HepG2 (cell line): ENCODE measurements at regions not wholly inside any gene's neighbourhood (a gene's known extent, or its start where the extent isn't known, plus 50 kb on each side); places are given as distances from the start of the nearest gene placed in this dataset.

Experiments used
- ATAC-seq: fragments of 200-7000 bp; cut with Tn5 transposase; 3 replicates; pipeline ENCODE4 v1.9.1; 2020; ENCODE audit warnings: mild to moderate bottlenecking, moderate library complexity
- BruUV-seq: library from RNA; stranded (reverse); fragments of 400-500 nt; replicated peaks from 2 replicates; lab custom pipeline; 2021; lab: Mats Ljungman, UMichigan
- CTCF ChIA-PET: fragments of 300-600 bp; formaldehyde crosslinking; extraction: SDS; loops from one replicate; lab custom pipeline; 2021; ENCODE audit warnings: low total read pairs, inconsistent platforms, low intra/inter-chr PET ratio; lab: Yijun Ruan, JAX
- POLR2A ChIA-PET: fragments of 350-600 bp; sonication (Branson Sonifier 250); formaldehyde crosslinking; loops from one replicate; lab custom pipeline; 2020; ENCODE audit warnings: antibody characterized with exemption, inconsistent platforms; lab: Yijun Ruan, JAX
- DNase-seq: peaks from one replicate; pipeline ENCODE4 v3.0.0-alpha.2; 2015; ENCODE audit warnings: low spot score
- FAIRE-seq: peaks from 3 replicates; lab custom pipeline; 2011; peaks lifted over from hg19 to GRCh38; lab: Jason Lieb, UNC
- H2AFZ ChIP-seq: one replicate; pipeline ENCODE4 v1.6.1; 2011; ENCODE audit warnings: low read length, inconsistent platforms
- H3K27ac ChIP-seq: fragments of 300-600 bp; 3 replicates; pipeline ENCODE4 v1.8.0; 2011; ENCODE audit warnings: mixed run types, mild to moderate bottlenecking, mixed read lengths, low read length, inconsistent platforms; ENCODE audit not compliant: insufficient read depth; ENCODE audit errors: extremely low read length
- H3K27me3 ChIP-seq, 2 experiments: fragments of 200-600 bp in 1 of 2; 2 replicates in 1 of 2; 3 replicates in 1 of 2; pipeline versions ENCODE4 v1.6.0 to v1.8.0; 2011; ENCODE audit warnings: low read length in 2 of 2, mild to moderate bottlenecking in 2 of 2, moderate library complexity in 2 of 2, inconsistent platforms in 1 of 2; ENCODE audit not compliant: insufficient read depth in 2 of 2, control insufficient read depth in 1 of 2
- H3K36me3 ChIP-seq, 2 experiments: fragments of 200-600 bp in 1 of 2; replicated peaks in 1 of 2; 2 replicates in 1 of 2; 3 replicates in 1 of 2; pipeline versions ENCODE4 v1.5.1 to v1.8.0; 2011; ENCODE audit warnings: low read length in 2 of 2, inconsistent platforms in 1 of 2; ENCODE audit not compliant: insufficient read depth in 2 of 2, control insufficient read depth in 1 of 2
- H3K4me1 ChIP-seq: 2 replicates; pipeline ENCODE4 v1.5.1; 2012; ENCODE audit warnings: low read length, inconsistent platforms; ENCODE audit not compliant: insufficient read depth
- H3K4me2 ChIP-seq: 2 replicates; pipeline ENCODE4 v1.6.0; 2011; ENCODE audit warnings: low read depth, low read length, inconsistent platforms
- H3K4me3 ChIP-seq, 3 experiments: fragments of 200-600 bp in 1 of 3; sonication (generic), shearing (Covaris generic) in 1 of 3; replicated peaks in 1 of 3; 2 replicates each; pipeline ENCODE4 v1.5.1; 2011 to 2016; ENCODE audit warnings: low read length in 3 of 3, inconsistent platforms in 2 of 3, low read depth in 2 of 3, mild to moderate bottlenecking in 2 of 3, control low read depth in 1 of 3, mixed read lengths in 1 of 3; ENCODE audit not compliant: insufficient read depth in 1 of 3
- H3K79me2 ChIP-seq: one replicate; pipeline ENCODE4 v1.6.1; 2011; ENCODE audit warnings: low read length, inconsistent platforms; ENCODE audit not compliant: insufficient read depth
- H3K9ac ChIP-seq: 2 replicates; pipeline ENCODE4 v1.6.0; 2011; ENCODE audit warnings: mild to moderate bottlenecking, low read depth, low read length, inconsistent platforms; ENCODE audit not compliant: insufficient read depth
- H3K9me3 ChIP-seq: 2 replicates; pipeline ENCODE4 v1.5.1; 2012; ENCODE audit warnings: mild to moderate bottlenecking, low read length
- H4K20me1 ChIP-seq: 2 replicates; pipeline ENCODE4 v1.6.0; 2011; ENCODE audit warnings: inconsistent platforms, mild to moderate bottlenecking, low read length, moderate library complexity; ENCODE audit not compliant: insufficient read depth
- ARNT2 ChIP-seq: sonication (generic); formaldehyde crosslinking; IDR thresholded peaks from 2 replicates; pipeline ENCODE4 v1.8.0; 2022; ENCODE audit warnings: mild to moderate bottlenecking, low read depth, missing genetic modification reagents, moderate library complexity
- ATF1 ChIP-seq: IDR thresholded peaks from 2 replicates; pipeline ENCODE4 v1.6.1; 2016; ENCODE audit warnings: mild to moderate bottlenecking, control low read depth
- BCL3 ChIP-seq: sonication (generic); formaldehyde crosslinking; IDR thresholded peaks from 2 replicates; pipeline ENCODE4 v1.5.1; 2020; ENCODE audit warnings: mild to moderate bottlenecking, missing genetic modification reagents, moderate library complexity
- CEBPG ChIP-seq: IDR thresholded peaks from 2 replicates; pipeline ENCODE4 v1.6.1; 2016
- CHD2 ChIP-seq: IDR thresholded peaks from 2 replicates; pipeline ENCODE4 v1.6.1; 2011; ENCODE audit warnings: low read depth, low read length, improper control_type of control experiment
- ETV5 ChIP-seq: IDR thresholded peaks from 2 replicates; pipeline ENCODE4 v1.6.1; 2018; ENCODE audit warnings: missing biosample characterization, missing genetic modification reagents, inconsistent platforms, borderline replicate concordance
- FOXJ3 ChIP-seq: sonication (generic); formaldehyde crosslinking; IDR thresholded peaks from 2 replicates; pipeline ENCODE4 v1.4.0; 2020; ENCODE audit warnings: missing genetic modification reagents, mild to moderate bottlenecking, borderline replicate concordance
- KDM2A ChIP-seq: sonication (generic); formaldehyde crosslinking; IDR thresholded peaks from 2 replicates; pipeline ENCODE4 v1.4.0; 2020; ENCODE audit warnings: low read depth, missing genetic modification reagents, borderline replicate concordance
- MBNL3 ChIP-seq: fragments of 250-450 bp; sonication (Bioruptor Pico); conservative IDR thresholded peaks from 2 replicates; pipeline ENCODE4 v1.8.0; 2022; ENCODE audit warnings: mild to moderate bottlenecking, inconsistent platforms
- MEF2D ChIP-seq: sonication (generic); formaldehyde crosslinking; IDR thresholded peaks from 2 replicates; pipeline ENCODE4 v1.5.1; 2020; ENCODE audit warnings: mild to moderate bottlenecking, missing genetic modification reagents
- NFYC ChIP-seq: IDR thresholded peaks from 2 replicates; pipeline ENCODE4 v1.6.1; 2016; ENCODE audit warnings: missing genetic modification reagents, missing compliant biosample characterization
- TBP ChIP-seq: sonication (generic); formaldehyde crosslinking; IDR thresholded peaks from 2 replicates; pipeline ENCODE4 v1.5.0; 2020; ENCODE audit warnings: missing genetic modification reagents
- TBX2 ChIP-seq: sonication (generic); formaldehyde crosslinking; IDR thresholded peaks from 2 replicates; pipeline ENCODE4 v1.5.0; 2020; ENCODE audit warnings: missing genetic modification reagents, mild to moderate bottlenecking, borderline replicate concordance
- ZBTB3 ChIP-seq: sonication (generic); formaldehyde crosslinking; IDR thresholded peaks from 2 replicates; pipeline ENCODE4 v1.4.0; 2020; ENCODE audit warnings: low read depth, mild to moderate bottlenecking, moderate library complexity, missing genetic modification reagents, borderline replicate concordance
- ZNF207 ChIP-seq: fragments of 450-650 bp; IDR thresholded peaks from 2 replicates; pipeline ENCODE4 v1.6.1; 2016; ENCODE audit warnings: antibody characterized with exemption, borderline replicate concordance
- ZNF414 ChIP-seq: sonication (generic); formaldehyde crosslinking; IDR thresholded peaks from 2 replicates; pipeline ENCODE4 v1.5.0; 2020; ENCODE audit warnings: missing genetic modification reagents
- ZNF460 ChIP-seq: sonication (generic); formaldehyde crosslinking; IDR thresholded peaks from 2 replicates; pipeline ENCODE4 v1.5.1; 2020; ENCODE audit warnings: missing genetic modification reagents, mild to moderate bottlenecking, borderline replicate concordance
- WGBS: methylation state at CpG from one replicate; pipeline ENCODE4 v1.1.6; 2017; ENCODE audit warnings: low lambda C conversion rate; 5-methylcytosine and 5-hydroxymethylcytosine counted together
- in situ Hi-C: cut with HindIII; loops from 2 replicates; pipeline ENCODE4 v1.10.0; 2017; ENCODE audit warnings: low pct_unique_long_range_greater_than_20kb; ENCODE audit not compliant: extremely low pct_ligation_motif_present
- intact Hi-C: fragments of 100-400 bp; cut with micrococcal nuclease; formaldehyde crosslinking; loops from one replicate; pipeline ENCODE4 v1.10.0; 2022; ENCODE audit not compliant: unreplicated experiment
- TF ChIP-seq, protein P1 (sequence below): sonication (generic); formaldehyde crosslinking; IDR thresholded peaks from 2 replicates; pipeline ENCODE4 v1.4.0; 2020; ENCODE audit warnings: missing genetic modification reagents, borderline replicate concordance
- TF ChIP-seq, protein P2 (sequence below): sonication (generic); formaldehyde crosslinking; IDR thresholded peaks from 2 replicates; pipeline ENCODE4 v1.8.1; 2023; ENCODE audit warnings: mild to moderate bottlenecking, inconsistent platforms, moderate library complexity, missing genetic modification reagents, borderline replicate concordance
- TF ChIP-seq, protein P3 (sequence below): sonication (generic); formaldehyde crosslinking; IDR thresholded peaks from 2 replicates; pipeline ENCODE4 v1.8.1; 2023; ENCODE audit warnings: mild to moderate bottlenecking, missing genetic modification reagents

GRCh38 chr22:46096706-46097230 lies 53.6 kb upstream of the PPARA start:
- ChIA-PET CTCF (no interaction called here), POLR2A (no interaction called here)
- no peaks in the 10 kb centered on the region for H3K9me3 ChIP-seq
- H3K36me3 ChIP-seq, result no peaks in the 10 kb centered on the region
- H3K27me3 ChIP-seq, result peaks cover 15 to 69% of the 10 kb centered on the region in 2 experiments
- no peaks in the 10 kb centered on the region for H4K20me1 ChIP-seq
- no peak overlapping the region for H3K9ac ChIP-seq
- H3K4me1 ChIP-seq, result no peaks in the 10 kb centered on the region
- DNase-seq, result no peak
- no peak for FAIRE-seq
- ATAC-seq, result no peak
- intact Hi-C loops, result no loop called here
- in situ Hi-C loops, result no loop called here
- H3K4me2 ChIP-seq, result no peak overlapping the region
- BruUV-seq, result no TSS peak
- WGBS, result 17% methylated on average over 4 of the region's 14 CpGs
- H3K4me3 ChIP-seq, result no peak overlapping the region
- no peak overlapping the region for H3K27ac ChIP-seq
- no peak overlapping the region for H2AFZ ChIP-seq
- no peak for TF ChIP-seq ATF1 (CRISPR knock-in tag)
- TF ChIP-seq, protein P1, sequence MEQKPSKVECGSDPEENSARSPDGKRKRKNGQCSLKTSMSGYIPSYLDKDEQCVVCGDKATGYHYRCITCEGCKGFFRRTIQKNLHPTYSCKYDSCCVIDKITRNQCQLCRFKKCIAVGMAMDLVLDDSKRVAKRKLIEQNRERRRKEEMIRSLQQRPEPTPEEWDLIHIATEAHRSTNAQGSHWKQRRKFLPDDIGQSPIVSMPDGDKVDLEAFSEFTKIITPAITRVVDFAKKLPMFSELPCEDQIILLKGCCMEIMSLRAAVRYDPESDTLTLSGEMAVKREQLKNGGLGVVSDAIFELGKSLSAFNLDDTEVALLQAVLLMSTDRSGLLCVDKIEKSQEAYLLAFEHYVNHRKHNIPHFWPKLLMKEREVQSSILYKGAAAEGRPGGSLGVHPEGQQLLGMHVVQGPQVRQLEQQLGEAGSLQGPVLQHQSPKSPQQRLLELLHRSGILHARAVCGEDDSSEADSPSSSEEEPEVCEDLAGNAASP (CRISPR knock-in tag), result no peak
- no peak for TF ChIP-seq ZNF414 (CRISPR knock-in tag)
- no peak for TF ChIP-seq ZBTB3 (CRISPR knock-in tag)
- no peak for TF ChIP-seq BCL3 (CRISPR knock-in tag)
- no peak for TF ChIP-seq CHD2
- no peak for TF ChIP-seq MEF2D (CRISPR knock-in tag)
- no peak for TF ChIP-seq TBX2 (CRISPR knock-in tag)
- TF ChIP-seq, protein P2, sequence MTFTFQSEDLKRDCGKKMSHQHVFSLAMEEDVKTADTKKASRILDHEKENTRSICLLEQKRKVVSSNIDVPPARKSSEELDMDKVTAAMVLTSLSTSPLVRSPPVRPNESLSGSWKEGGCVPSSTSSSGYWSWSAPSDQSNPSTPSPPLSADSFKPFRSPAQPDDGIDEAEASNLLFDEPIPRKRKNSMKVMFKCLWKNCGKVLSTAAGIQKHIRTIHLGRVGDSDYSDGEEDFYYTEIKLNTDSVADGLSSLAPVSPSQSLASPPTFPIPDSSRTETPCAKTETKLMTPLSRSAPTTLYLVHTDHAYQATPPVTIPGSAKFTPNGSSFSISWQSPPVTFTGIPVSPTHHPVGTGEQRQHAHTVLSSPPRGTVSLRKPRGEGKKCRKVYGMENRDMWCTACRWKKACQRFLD (CRISPR knock-in tag), result no peak
- no peak for TF ChIP-seq KDM2A (CRISPR knock-in tag)
- TF ChIP-seq CEBPG (CRISPR knock-in tag), result no peak
- no peak for TF ChIP-seq NFYC (CRISPR knock-in tag)
- no peak for TF ChIP-seq FOXJ3
- TF ChIP-seq ETV5 (CRISPR knock-in tag), result no peak
- no peak for TF ChIP-seq ARNT2 (CRISPR knock-in tag)
- TF ChIP-seq MBNL3 (CRISPR knock-in tag), result no peak
- TF ChIP-seq TBP (CRISPR knock-in tag), result no peak
- no peak for TF ChIP-seq ZNF460 (CRISPR knock-in tag)
- TF ChIP-seq, protein P3, sequence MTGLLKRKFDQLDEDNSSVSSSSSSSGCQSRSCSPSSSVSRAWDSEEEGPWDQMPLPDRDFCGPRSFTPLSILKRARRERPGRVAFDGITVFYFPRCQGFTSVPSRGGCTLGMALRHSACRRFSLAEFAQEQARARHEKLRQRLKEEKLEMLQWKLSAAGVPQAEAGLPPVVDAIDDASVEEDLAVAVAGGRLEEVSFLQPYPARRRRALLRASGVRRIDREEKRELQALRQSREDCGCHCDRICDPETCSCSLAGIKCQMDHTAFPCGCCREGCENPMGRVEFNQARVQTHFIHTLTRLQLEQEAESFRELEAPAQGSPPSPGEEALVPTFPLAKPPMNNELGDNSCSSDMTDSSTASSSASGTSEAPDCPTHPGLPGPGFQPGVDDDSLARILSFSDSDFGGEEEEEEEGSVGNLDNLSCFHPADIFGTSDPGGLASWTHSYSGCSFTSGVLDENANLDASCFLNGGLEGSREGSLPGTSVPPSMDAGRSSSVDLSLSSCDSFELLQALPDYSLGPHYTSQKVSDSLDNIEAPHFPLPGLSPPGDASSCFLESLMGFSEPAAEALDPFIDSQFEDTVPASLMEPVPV, result no peak
- no peak for TF ChIP-seq ZNF207
- H3K79me2 ChIP-seq, result no peaks in the 10 kb centered on the region
